ENCODE measurements at regions not wholly inside any gene's neighbourhood (a gene's known extent, or its start where the extent isn't known, plus 50 kb on each side); places are given as distances from the start of the nearest gene placed in this dataset.

GRCh38 chr12:67506739-67507138 is 141.8 kb upstream of the DYRK2 start:
- Mint-ChIP-seq H3K4me1 (peaks cover 0 to 5% of the 10 kb centered on the region in 2 donors), H3K27ac (no peak overlapping the region), H3K36me3 (no peaks in the 10 kb centered on the region), H3K27me3 (peaks cover 4 to 5% of the 10 kb centered on the region in 2 donors), H3K4me3 (no peak overlapping the region), H3K9me3 (no peaks in the 10 kb centered on the region)
- DNase-seq (no peak), ATAC-seq (replicated peaks) (no peak)

GRCh38 chr12:67508830-67509229 is 139.7 kb upstream of the DYRK2 start:
- Mint-ChIP-seq H3K36me3 (no peaks in the 10 kb centered on the region), H3K4me3 (no peak overlapping the region), H3K27me3 (peaks cover 5% of the 10 kb centered on the region in 2 donors), H3K27ac (no peak overlapping the region), H3K4me1 (peaks cover 0 to 2% of the 10 kb centered on the region in 2 donors), H3K9me3 (no peaks in the 10 kb centered on the region)
- ATAC-seq (replicated peaks) (no peak), DNase-seq (no peak)

DNA sequence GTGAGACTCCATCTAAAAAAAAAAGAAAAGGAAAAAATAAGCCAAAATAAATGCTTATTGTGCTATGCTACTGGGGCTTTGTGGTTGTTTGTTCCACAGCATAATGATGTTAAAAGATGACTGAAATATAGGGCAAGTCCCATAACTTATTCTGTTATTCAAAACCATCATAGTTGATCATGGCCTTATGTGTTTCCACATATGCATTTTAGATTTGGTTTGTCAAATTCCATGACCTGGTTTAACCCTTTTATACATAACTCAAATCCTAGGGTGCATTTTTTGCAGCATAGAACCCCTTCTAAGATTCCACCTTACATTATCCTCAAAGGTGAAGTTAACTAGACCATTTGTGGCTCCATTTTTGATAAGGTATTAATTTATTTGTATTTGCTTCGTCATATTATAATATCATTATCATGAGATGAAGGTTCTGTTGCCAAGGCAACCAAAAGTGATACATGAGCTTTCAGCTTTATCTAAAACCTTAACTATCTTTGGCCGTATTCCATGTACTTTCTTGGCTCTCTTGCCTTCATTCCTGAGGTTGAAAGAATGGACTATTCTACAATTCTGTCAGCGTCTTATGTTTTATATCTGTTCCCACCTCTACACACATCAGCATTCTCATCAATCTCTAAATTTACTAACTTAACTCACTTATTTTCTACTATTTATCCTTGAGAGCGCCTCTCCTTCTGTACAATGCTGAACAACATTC is 138.7 kb upstream of the DYRK2 start:
- Mint-ChIP-seq H3K4me1 (peaks cover 0 to under 1% of the 10 kb centered on the region in 2 donors), H3K27ac (no peak overlapping the region), H3K27me3 (peaks cover 5% of the 10 kb centered on the region in 2 donors), H3K9me3 (no peaks in the 10 kb centered on the region), H3K36me3 (no peaks in the 10 kb centered on the region), H3K4me3 (no peak overlapping the region)
- no peak for ATAC-seq (replicated peaks)
- DNase-seq = no peak

DNA sequence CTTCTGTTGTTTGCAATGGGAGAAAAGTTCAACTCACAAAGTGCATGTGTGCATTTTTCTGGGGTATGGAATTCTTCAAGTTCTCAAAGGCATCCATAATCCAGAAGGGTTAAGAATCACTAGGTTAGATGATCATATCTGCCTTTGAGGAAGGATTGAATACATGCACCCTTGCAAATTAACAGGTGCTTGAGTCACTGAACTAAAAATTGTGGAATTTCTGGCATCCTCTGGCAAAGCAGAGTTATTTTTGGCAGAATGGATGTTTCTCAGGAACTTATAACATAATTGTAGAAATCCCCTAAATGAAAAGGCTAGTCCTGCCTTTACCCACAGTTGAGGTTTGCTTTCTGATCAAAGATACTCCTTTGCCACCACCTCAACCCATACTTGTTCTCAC is 136.5 kb upstream of the DYRK2 start:
- H3K27me3 Mint-ChIP-seq = peaks cover 5% of the 10 kb centered on the region in 2 donors
- H3K27ac Mint-ChIP-seq = no peak overlapping the region
- no peak overlapping the region for H3K4me3 Mint-ChIP-seq
- ATAC-seq (replicated peaks) = no peak
- H3K36me3 Mint-ChIP-seq = no peaks in the 10 kb centered on the region
- peaks cover 15 to 16% of the 10 kb centered on the region in 2 donors for H3K4me1 Mint-ChIP-seq
- no peaks in the 10 kb centered on the region for H3K9me3 Mint-ChIP-seq
- DNase-seq = no peak

GRCh38 chr12:67514502-67514901 is 134.0 kb upstream of the DYRK2 start:
- H3K27ac Mint-ChIP-seq = no peak overlapping the region
- H3K9me3 Mint-ChIP-seq = no peaks in the 10 kb centered on the region
- H3K4me3 Mint-ChIP-seq = no peak overlapping the region
- no peak for DNase-seq
- peaks cover 5% of the 10 kb centered on the region in 2 donors for H3K27me3 Mint-ChIP-seq
- H3K4me1 Mint-ChIP-seq = peaks cover 15 to 16% of the 10 kb centered on the region in 2 donors
- ATAC-seq (replicated peaks) = no peak
- H3K36me3 Mint-ChIP-seq = no peaks in the 10 kb centered on the region

DNA sequence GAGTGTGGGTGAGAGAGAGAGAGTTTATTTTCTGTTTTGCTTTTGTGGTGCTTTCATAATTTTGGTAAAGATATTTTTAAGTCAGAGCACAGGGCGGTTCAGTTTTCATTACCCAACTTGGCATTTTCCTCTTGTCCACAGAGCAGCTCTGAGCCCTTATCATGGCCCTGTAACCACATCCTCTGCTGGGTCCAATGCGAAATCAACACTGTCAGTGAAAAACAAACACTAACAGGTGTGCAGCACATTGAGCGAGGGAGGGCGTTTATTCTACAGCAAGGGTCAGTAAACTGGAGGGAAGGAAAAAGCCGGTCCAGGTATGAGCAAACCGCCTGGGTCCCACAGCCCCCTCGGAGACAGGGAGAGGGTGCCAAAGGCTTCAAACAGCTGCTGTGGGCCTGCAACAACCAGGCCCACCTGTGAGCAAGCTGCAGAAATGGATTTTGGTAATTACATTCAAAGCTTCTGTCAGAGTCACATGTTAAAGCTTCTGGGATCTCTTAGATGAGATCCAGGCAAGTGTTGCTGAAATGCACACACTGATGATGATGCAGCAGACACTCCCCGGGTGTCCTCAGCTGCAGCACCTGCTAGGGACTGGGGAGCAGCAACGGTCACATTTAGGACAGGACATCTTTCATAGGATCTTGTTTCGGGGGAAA is 132.7 kb upstream of the DYRK2 start:
- ATAC-seq (replicated peaks) = peak; percentile 81 to 86
- Mint-ChIP-seq H3K36me3 (no peaks in the 10 kb centered on the region), H3K27me3 (peaks cover 0 to 5% of the 10 kb centered on the region in 2 donors), H3K4me1 (peaks cover 15 to 16% of the 10 kb centered on the region in 2 donors), H3K27ac (no peak overlapping the region), H3K4me3 (no peak overlapping the region), H3K9me3 (no peaks in the 10 kb centered on the region)
- DNase-seq = no peak

- ATAC-seq (replicated peaks) (no peak), DNase-seq (no peak)
- Mint-ChIP-seq H3K27me3 (no peaks in the 10 kb centered on the region), H3K4me3 (no peak overlapping the region), H3K4me1 (peaks cover 15 to 16% of the 10 kb centered on the region in 2 donors), H3K36me3 (no peaks in the 10 kb centered on the region), H3K9me3 (no peaks in the 10 kb centered on the region), H3K27ac (no peak overlapping the region)
These were observed 131.2 kb upstream of the DYRK2 start for GRCh38 chr12:67517181-67517887.

- Mint-ChIP-seq H3K4me1 (peaks cover 15 to 16% of the 10 kb centered on the region in 2 donors), H3K36me3 (no peaks in the 10 kb centered on the region), H3K9me3 (no peaks in the 10 kb centered on the region), H3K27ac (no peak overlapping the region), H3K27me3 (no peaks in the 10 kb centered on the region), H3K4me3 (no peak overlapping the region)
- DNase-seq (no peak), ATAC-seq (replicated peaks) (no peak)
These were observed 128.8 kb upstream of the DYRK2 start for GRCh38 chr12:67519484-67520433.

- DNase-seq = no peak
- H3K27me3 Mint-ChIP-seq = no peaks in the 10 kb centered on the region
These were observed 127.9 kb upstream of the DYRK2 start for GRCh38 chr12:67520606-67521005.

GRCh38 chr12:67522222-67522621 is 126.3 kb upstream of the DYRK2 start:
- H3K36me3 Mint-ChIP-seq = no peaks in the 10 kb centered on the region
- no peaks in the 10 kb centered on the region for H3K27me3 Mint-ChIP-seq
- H3K4me1 Mint-ChIP-seq = peaks cover 0 to 13% of the 10 kb centered on the region in 2 donors
- no peak overlapping the region for H3K4me3 Mint-ChIP-seq
- no peak for DNase-seq
- no peaks in the 10 kb centered on the region for H3K9me3 Mint-ChIP-seq
- ATAC-seq (replicated peaks) = no peak
- no peak overlapping the region for H3K27ac Mint-ChIP-seq

More at GRCh38 chr12:67520606-67521005, 127.9 kb upstream of the DYRK2 start:
- Mint-ChIP-seq H3K4me3 (no peak overlapping the region), H3K27ac (no peak overlapping the region), H3K36me3 (no peaks in the 10 kb centered on the region), H3K4me1 (peaks cover 7 to 13% of the 10 kb centered on the region in 2 donors), H3K9me3 (no peaks in the 10 kb centered on the region)
- no peak for ATAC-seq (replicated peaks)

GRCh38 chr12:67523538-67523937 is 125.0 kb upstream of the DYRK2 start:
- Mint-ChIP-seq H3K4me1 (peaks cover 0 to 13% of the 10 kb centered on the region in 2 donors), H3K9me3 (no peaks in the 10 kb centered on the region), H3K27ac (no peak overlapping the region), H3K4me3 (no peak overlapping the region), H3K27me3 (no peaks in the 10 kb centered on the region), H3K36me3 (no peaks in the 10 kb centered on the region)
- no peak for ATAC-seq (replicated peaks)
- DNase-seq = no peak

DNA sequence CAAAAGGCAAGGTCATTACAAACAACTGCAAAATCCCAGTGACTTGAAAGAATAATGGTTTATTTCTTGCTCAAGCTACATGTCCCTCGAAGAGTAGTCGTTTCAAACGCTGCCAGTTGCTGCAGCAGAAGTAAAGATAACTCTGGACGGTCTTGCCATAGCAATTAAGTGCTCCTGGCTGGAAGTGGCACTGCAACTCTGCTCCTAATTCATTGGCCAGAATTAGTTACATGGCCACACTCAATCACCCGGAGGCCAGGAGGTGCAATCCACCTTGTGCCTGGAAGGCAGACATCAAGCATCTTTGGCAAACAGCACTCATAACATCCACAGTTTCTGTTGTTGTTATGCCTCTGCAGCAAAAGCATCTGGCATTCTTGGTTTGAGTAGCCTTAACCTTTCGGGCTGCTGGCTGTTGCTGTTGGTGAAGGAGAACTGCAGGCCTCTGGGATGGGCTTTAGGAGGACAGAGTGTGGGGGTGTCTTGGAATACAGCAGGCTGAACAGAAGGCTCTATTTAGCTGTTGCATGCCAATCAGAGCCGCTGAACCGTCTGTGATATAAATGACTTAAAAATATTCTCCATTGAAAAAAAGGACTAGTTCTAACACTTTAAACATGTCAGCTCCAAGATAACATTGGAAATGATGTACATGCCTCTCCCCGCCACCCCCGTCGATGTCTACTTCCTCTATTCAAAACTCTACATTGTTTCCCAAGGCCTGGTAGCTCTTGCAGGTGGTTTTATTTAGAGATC is 123.5 kb upstream of the DYRK2 start:
- H3K27ac Mint-ChIP-seq = no peak overlapping the region
- H3K4me1 Mint-ChIP-seq = peaks cover 0 to 13% of the 10 kb centered on the region in 2 donors
- no peaks in the 10 kb centered on the region for H3K9me3 Mint-ChIP-seq
- H3K36me3 Mint-ChIP-seq = no peaks in the 10 kb centered on the region
- ATAC-seq (replicated peaks) = peak in 1 of 2 donors; percentile 34
- peaks cover 0 to 2% of the 10 kb centered on the region in 2 donors for H3K27me3 Mint-ChIP-seq
- DNase-seq = no peak
- H3K4me3 Mint-ChIP-seq = no peak overlapping the region

GRCh38 chr12:67525617-67525884 is 123.0 kb upstream of the DYRK2 start:
- DNase-seq (no peak), ATAC-seq (replicated peaks) (no peak)
- H3K36me3 Mint-ChIP-seq = no peaks in the 10 kb centered on the region
- H3K27me3 Mint-ChIP-seq = peaks cover 0 to 4% of the 10 kb centered on the region in 2 donors
- no peaks in the 10 kb centered on the region for H3K9me3 Mint-ChIP-seq
- H3K27ac Mint-ChIP-seq = no peak overlapping the region
- no peak overlapping the region for H3K4me3 Mint-ChIP-seq
- peaks cover 0 to 13% of the 10 kb centered on the region in 2 donors for H3K4me1 Mint-ChIP-seq
